ENCODE measurements at regions not wholly inside any gene's neighbourhood (a gene's known extent, or its start where the extent isn't known, plus 50 kb on each side); places are given as distances from the start of the nearest gene placed in this dataset.

GRCh38 chr2:128585706-128586105, 267.0 kb upstream of the HS6ST1 start:
- no peak for TF ChIP-seq CTCF (CRISPR knock-in tag; IDR thresholded peaks at IDR 0.05)
- no peak for TF ChIP-seq NFE2L2 (IDR thresholded peaks at IDR 0.05; ENCODE audit: low read length)
- TF ChIP-seq TEF (CRISPR knock-in tag; IDR thresholded peaks at IDR 0.05) = no peak
- no peak for TF ChIP-seq ARNT (IDR thresholded peaks at IDR 0.05)
- TF ChIP-seq, protein P1, sequence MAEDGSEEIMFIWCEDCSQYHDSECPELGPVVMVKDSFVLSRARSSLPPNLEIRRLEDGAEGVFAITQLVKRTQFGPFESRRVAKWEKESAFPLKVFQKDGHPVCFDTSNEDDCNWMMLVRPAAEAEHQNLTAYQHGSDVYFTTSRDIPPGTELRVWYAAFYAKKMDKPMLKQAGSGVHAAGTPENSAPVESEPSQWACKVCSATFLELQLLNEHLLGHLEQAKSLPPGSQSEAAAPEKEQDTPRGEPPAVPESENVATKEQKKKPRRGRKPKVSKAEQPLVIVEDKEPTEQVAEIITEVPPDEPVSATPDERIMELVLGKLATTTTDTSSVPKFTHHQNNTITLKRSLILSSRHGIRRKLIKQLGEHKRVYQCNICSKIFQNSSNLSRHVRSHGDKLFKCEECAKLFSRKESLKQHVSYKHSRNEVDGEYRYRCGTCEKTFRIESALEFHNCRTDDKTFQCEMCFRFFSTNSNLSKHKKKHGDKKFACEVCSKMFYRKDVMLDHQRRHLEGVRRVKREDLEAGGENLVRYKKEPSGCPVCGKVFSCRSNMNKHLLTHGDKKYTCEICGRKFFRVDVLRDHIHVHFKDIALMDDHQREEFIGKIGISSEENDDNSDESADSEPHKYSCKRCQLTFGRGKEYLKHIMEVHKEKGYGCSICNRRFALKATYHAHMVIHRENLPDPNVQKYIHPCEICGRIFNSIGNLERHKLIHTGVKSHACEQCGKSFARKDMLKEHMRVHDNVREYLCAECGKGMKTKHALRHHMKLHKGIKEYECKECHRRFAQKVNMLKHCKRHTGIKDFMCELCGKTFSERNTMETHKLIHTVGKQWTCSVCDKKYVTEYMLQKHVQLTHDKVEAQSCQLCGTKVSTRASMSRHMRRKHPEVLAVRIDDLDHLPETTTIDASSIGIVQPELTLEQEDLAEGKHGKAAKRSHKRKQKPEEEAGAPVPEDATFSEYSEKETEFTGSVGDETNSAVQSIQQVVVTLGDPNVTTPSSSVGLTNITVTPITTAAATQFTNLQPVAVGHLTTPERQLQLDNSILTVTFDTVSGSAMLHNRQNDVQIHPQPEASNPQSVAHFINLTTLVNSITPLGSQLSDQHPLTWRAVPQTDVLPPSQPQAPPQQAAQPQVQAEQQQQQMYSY (CRISPR knock-in tag; IDR thresholded peaks at IDR 0.05) = no peak
- no peak for TF ChIP-seq REL (CRISPR knock-in tag; conservative IDR thresholded peaks at IDR 0.05)
- no peak for TF ChIP-seq SMARCC2 (IDR thresholded peaks at IDR 0.05)
- TF ChIP-seq PCBP2 (optimal IDR thresholded peaks at IDR 0.05; ENCODE audit: low read depth, low read length, poor library complexity, severe bottlenecking) = no peak
